KMS-11 (cell line): ENCODE measurements at regions not wholly inside any gene's neighbourhood (a gene's known extent, or its start where the extent isn't known, plus 50 kb on each side); places are given as distances from the start of the nearest gene placed in this dataset.

Source experiments
- H2AFZ ChIP-seq: fragments of 200-600 bp; sonication (generic); 2 replicates; pipeline ENCODE4 v1.6.1; 2016; ENCODE audit warnings: antibody characterized with exemption, mixed run types, low read depth
- H3K27ac ChIP-seq: fragments of 200-600 bp; sonication (generic); 2 replicates; pipeline ENCODE4 v1.6.1; 2016; ENCODE audit warnings: mild to moderate bottlenecking, mixed run types
- H3K27me3 ChIP-seq: fragments of 200-600 bp; sonication (generic); 2 replicates; pipeline ENCODE4 v1.6.1; 2017; ENCODE audit warnings: mild to moderate bottlenecking, low read depth, mixed run types, moderate library complexity; ENCODE audit not compliant: insufficient read depth
- H3K36me3 ChIP-seq: fragments of 200-600 bp; sonication (generic); 2 replicates; pipeline ENCODE4 v1.6.1; 2017; ENCODE audit warnings: mild to moderate bottlenecking, mixed run types; ENCODE audit not compliant: insufficient read depth
- H3K4me1 ChIP-seq: fragments of 200-600 bp; sonication (generic); 2 replicates; pipeline ENCODE4 v1.6.1; 2016; ENCODE audit warnings: mild to moderate bottlenecking, low read depth, mixed run types; ENCODE audit not compliant: poor library complexity, severe bottlenecking
- H3K4me2 ChIP-seq: fragments of 200-600 bp; sonication (generic); 2 replicates; pipeline ENCODE4 v1.7.0; 2016; ENCODE audit warnings: mild to moderate bottlenecking, mixed run types
- H3K4me3 ChIP-seq: fragments of 200-600 bp; sonication (generic); IDR thresholded peaks from 2 replicates; pipeline ENCODE4 v1.6.1; 2017; ENCODE audit warnings: low read depth, low read length, mixed read lengths; ENCODE audit not compliant: insufficient read depth
- H3K79me2 ChIP-seq: fragments of 200-600 bp; sonication (generic); 2 replicates; pipeline ENCODE4 v1.6.1; 2016; ENCODE audit warnings: low read depth, mixed run types; ENCODE audit not compliant: insufficient read depth
- H3K9ac ChIP-seq: fragments of 200-600 bp; sonication (generic); 2 replicates; pipeline ENCODE4 v1.6.1; 2016; ENCODE audit warnings: mild to moderate bottlenecking, mixed run types
- H4K20me1 ChIP-seq: fragments of 200-600 bp; sonication (generic); 2 replicates; pipeline ENCODE4 v1.6.1; 2016; ENCODE audit warnings: mild to moderate bottlenecking, mixed run types; ENCODE audit not compliant: insufficient read depth
- TF ChIP-seq, protein P1 (sequence below): fragments of 200-600 bp; sonication (generic); conservative IDR thresholded peaks from 2 replicates; pipeline ENCODE4 v1.6.1; 2017; ENCODE audit warnings: low read depth, mild to moderate bottlenecking, antibody characterized with exemption, low read length, moderate library complexity, mixed read lengths

- H3K27ac ChIP-seq, result no peak overlapping the region
- no peaks in the 10 kb centered on the region for H4K20me1 ChIP-seq
- no peaks in the 10 kb centered on the region for H3K36me3 ChIP-seq
- H3K9ac ChIP-seq, result no peak overlapping the region
- H2AFZ ChIP-seq, result no peak overlapping the region
- TF ChIP-seq, protein P1, sequence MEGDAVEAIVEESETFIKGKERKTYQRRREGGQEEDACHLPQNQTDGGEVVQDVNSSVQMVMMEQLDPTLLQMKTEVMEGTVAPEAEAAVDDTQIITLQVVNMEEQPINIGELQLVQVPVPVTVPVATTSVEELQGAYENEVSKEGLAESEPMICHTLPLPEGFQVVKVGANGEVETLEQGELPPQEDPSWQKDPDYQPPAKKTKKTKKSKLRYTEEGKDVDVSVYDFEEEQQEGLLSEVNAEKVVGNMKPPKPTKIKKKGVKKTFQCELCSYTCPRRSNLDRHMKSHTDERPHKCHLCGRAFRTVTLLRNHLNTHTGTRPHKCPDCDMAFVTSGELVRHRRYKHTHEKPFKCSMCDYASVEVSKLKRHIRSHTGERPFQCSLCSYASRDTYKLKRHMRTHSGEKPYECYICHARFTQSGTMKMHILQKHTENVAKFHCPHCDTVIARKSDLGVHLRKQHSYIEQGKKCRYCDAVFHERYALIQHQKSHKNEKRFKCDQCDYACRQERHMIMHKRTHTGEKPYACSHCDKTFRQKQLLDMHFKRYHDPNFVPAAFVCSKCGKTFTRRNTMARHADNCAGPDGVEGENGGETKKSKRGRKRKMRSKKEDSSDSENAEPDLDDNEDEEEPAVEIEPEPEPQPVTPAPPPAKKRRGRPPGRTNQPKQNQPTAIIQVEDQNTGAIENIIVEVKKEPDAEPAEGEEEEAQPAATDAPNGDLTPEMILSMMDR, result no peak
- no peak overlapping the region for H3K4me3 ChIP-seq
- H3K4me1 ChIP-seq, result no peaks in the 10 kb centered on the region
- H3K4me2 ChIP-seq, result no peak overlapping the region
- no peaks in the 10 kb centered on the region for H3K79me2 ChIP-seq
- no peaks in the 10 kb centered on the region for H3K27me3 ChIP-seq
These were observed 1863.6 kb downstream of the STIM2 start for GRCh38 chr4:28724239-28724638.

GRCh38 chr4:28730304-28730703 is 1869.7 kb downstream of the STIM2 start:
- H3K4me2 ChIP-seq, result no peak overlapping the region
- H3K9ac ChIP-seq, result no peak overlapping the region
- no peak overlapping the region for H3K4me3 ChIP-seq
- H3K36me3 ChIP-seq, result no peaks in the 10 kb centered on the region
- no peak overlapping the region for H2AFZ ChIP-seq
- H3K27me3 ChIP-seq, result no peaks in the 10 kb centered on the region
- TF ChIP-seq, protein P1, result no peak
- H3K27ac ChIP-seq, result no peak overlapping the region
- H3K79me2 ChIP-seq, result no peaks in the 10 kb centered on the region
- H4K20me1 ChIP-seq, result no peaks in the 10 kb centered on the region
- H3K4me1 ChIP-seq, result no peaks in the 10 kb centered on the region

DNA sequence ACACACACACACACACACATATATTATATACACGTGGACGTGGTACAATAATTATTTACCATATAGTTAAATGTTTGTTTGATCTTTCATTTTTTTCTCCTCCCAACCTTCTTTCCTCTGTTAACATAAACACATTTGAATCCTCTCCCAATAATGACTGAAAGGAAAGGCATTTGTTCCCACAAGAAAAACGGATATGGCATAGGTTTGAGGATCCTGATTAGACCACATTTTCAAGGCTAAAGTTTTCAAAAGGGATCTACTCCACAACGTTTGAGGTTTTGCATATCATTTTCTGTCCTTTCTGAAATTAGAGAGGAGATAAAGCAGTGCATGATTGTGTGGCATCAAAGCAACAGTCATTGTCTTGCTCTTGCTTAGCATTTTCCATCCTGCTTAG is 1883.4 kb downstream of the STIM2 start:
- no peak overlapping the region for H3K4me2 ChIP-seq
- TF ChIP-seq, protein P1, result no peak
- no peak overlapping the region for H3K27ac ChIP-seq
- H3K27me3 ChIP-seq, result no peaks in the 10 kb centered on the region
- no peak overlapping the region for H3K4me3 ChIP-seq
- no peaks in the 10 kb centered on the region for H3K36me3 ChIP-seq
- H2AFZ ChIP-seq, result no peak overlapping the region
- H3K79me2 ChIP-seq, result no peaks in the 10 kb centered on the region
- H3K4me1 ChIP-seq, result no peaks in the 10 kb centered on the region
- H3K9ac ChIP-seq, result no peak overlapping the region
- H4K20me1 ChIP-seq, result no peaks in the 10 kb centered on the region

DNA sequence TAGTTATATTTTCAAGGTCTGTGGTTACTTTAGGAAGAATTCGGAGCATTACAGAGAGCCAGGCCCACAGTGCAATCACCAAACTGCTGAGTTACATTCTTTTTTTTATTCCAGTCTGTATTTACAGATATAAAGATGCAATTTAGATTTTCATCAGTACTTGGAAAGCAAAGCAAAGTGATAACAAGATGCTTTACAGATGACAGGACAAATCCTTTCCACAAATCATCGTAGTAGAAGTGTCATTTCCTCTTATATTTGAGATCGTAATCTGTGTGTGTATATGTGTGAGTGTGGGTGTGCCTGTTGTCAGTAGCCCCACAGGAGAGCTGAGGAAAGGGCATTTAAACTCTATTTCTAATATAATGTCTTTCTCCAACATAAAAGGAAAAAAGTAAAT is 1893.7 kb downstream of the STIM2 start:
- H4K20me1 ChIP-seq, result no peaks in the 10 kb centered on the region
- H3K9ac ChIP-seq, result no peak overlapping the region
- no peaks in the 10 kb centered on the region for H3K36me3 ChIP-seq
- H3K4me3 ChIP-seq, result no peak overlapping the region
- TF ChIP-seq, protein P1, result no peak
- no peaks in the 10 kb centered on the region for H3K4me1 ChIP-seq
- H3K4me2 ChIP-seq, result no peak overlapping the region
- H3K27ac ChIP-seq, result no peak overlapping the region
- H2AFZ ChIP-seq, result no peak overlapping the region
- H3K27me3 ChIP-seq, result no peaks in the 10 kb centered on the region
- no peaks in the 10 kb centered on the region for H3K79me2 ChIP-seq
